ENCODE measurements at regions not wholly inside any gene's neighbourhood (a gene's known extent, or its start where the extent isn't known, plus 50 kb on each side); places are given as distances from the start of the nearest gene placed in this dataset.

GRCh38 chr17:14474591-14474990 lies 173.7 kb downstream of the HS3ST3B1 start:
- H3K36me3 Mint-ChIP-seq: no peaks in the 10 kb centered on the region
- ATAC-seq (no peak), DNase-seq (ENCODE audit: low spot score in 2 of 2) (no peak)
- peaks cover 0 to 4% of the 10 kb centered on the region in 2 donors for H3K9me3 Mint-ChIP-seq
- H3K27ac Mint-ChIP-seq: no peak overlapping the region

- no peaks in the 10 kb centered on the region for H3K36me3 Mint-ChIP-seq
- H3K9me3 Mint-ChIP-seq: peaks cover 4 to 8% of the 10 kb centered on the region in 2 donors
- no peak overlapping the region for H3K27ac Mint-ChIP-seq
- ATAC-seq (no peak), DNase-seq (ENCODE audit: low spot score in 2 of 2) (no peak)
These were observed 170.2 kb downstream of the HS3ST3B1 start for GRCh38 chr17:14471052-14471451.

GRCh38 chr17:14470417-14470816 lies 169.5 kb downstream of the HS3ST3B1 start:
- Mint-ChIP-seq H3K9me3 (peaks cover 4 to 8% of the 10 kb centered on the region in 2 donors), H3K36me3 (no peaks in the 10 kb centered on the region), H3K27ac (no peak overlapping the region)
- ATAC-seq (no peak), DNase-seq (ENCODE audit: low spot score in 2 of 2) (no peak)

- DNase-seq (ENCODE audit: low spot score in 2 of 2) (no peak), ATAC-seq (no peak)
- Mint-ChIP-seq H3K36me3 (no peaks in the 10 kb centered on the region), H3K27ac (no peak overlapping the region), H3K9me3 (peaks cover 4 to 8% of the 10 kb centered on the region in 2 donors)
These were observed 169.1 kb downstream of the HS3ST3B1 start for GRCh38 chr17:14469971-14470370.

- H3K9me3 Mint-ChIP-seq: peaks cover 4 to 8% of the 10 kb centered on the region in 2 donors
- ATAC-seq (no peak), DNase-seq (ENCODE audit: low spot score in 2 of 2) (no peak)
- no peak overlapping the region for H3K27ac Mint-ChIP-seq
- no peaks in the 10 kb centered on the region for H3K36me3 Mint-ChIP-seq
These were observed 168.0 kb downstream of the HS3ST3B1 start for GRCh38 chr17:14468858-14469257.

GRCh38 chr17:14461227-14461548 lies 160.3 kb downstream of the HS3ST3B1 start:
- H3K36me3 Mint-ChIP-seq: no peaks in the 10 kb centered on the region
- ATAC-seq (no peak), DNase-seq (ENCODE audit: low spot score in 2 of 2) (no peak)
- H3K9me3 Mint-ChIP-seq: peaks cover 3 to 10% of the 10 kb centered on the region in 2 donors
- no peak overlapping the region for H3K27ac Mint-ChIP-seq

- ATAC-seq (no peak), DNase-seq (ENCODE audit: low spot score in 2 of 2) (no peak)
- Mint-ChIP-seq H3K9me3 (peaks cover 3 to 10% of the 10 kb centered on the region in 2 donors), H3K36me3 (no peaks in the 10 kb centered on the region), H3K27ac (no peak overlapping the region)
These were observed 159.8 kb downstream of the HS3ST3B1 start for GRCh38 chr17:14460516-14461226.

- peak overlapping the region in 1 of 2 donors; percentile 37 for H3K27ac Mint-ChIP-seq
- no peaks in the 10 kb centered on the region for H3K36me3 Mint-ChIP-seq
- no peak for DNase-seq (ENCODE audit: low spot score in 2 of 2)
- no peak for ATAC-seq
- H3K9me3 Mint-ChIP-seq: peaks cover 3 to 10% of the 10 kb centered on the region in 2 donors
These were observed 159.1 kb downstream of the HS3ST3B1 start for GRCh38 chr17:14459955-14460354.

- Mint-ChIP-seq H3K27ac (no peak overlapping the region), H3K36me3 (no peaks in the 10 kb centered on the region), H3K9me3 (peaks cover 3 to 10% of the 10 kb centered on the region in 2 donors)
- ATAC-seq: no peak
- DNase-seq (ENCODE audit: low spot score in 2 of 2): no peak
These were observed 157.8 kb downstream of the HS3ST3B1 start for GRCh38 chr17:14458724-14459123.

- no peaks in the 10 kb centered on the region for H3K36me3 Mint-ChIP-seq
- DNase-seq (ENCODE audit: low spot score in 2 of 2) (no peak), ATAC-seq (no peak)
- peaks cover 0 to 6% of the 10 kb centered on the region in 2 donors for H3K9me3 Mint-ChIP-seq
- no peak overlapping the region for H3K27ac Mint-ChIP-seq
These were observed 153.9 kb downstream of the HS3ST3B1 start for GRCh38 chr17:14454746-14455145.

GRCh38 chr17:14452856-14453255 lies 152.0 kb downstream of the HS3ST3B1 start:
- Mint-ChIP-seq H3K27ac (no peak overlapping the region), H3K9me3 (no peaks in the 10 kb centered on the region), H3K36me3 (no peaks in the 10 kb centered on the region)
- ATAC-seq (no peak), DNase-seq (ENCODE audit: low spot score in 2 of 2) (no peak)

GRCh38 chr17:14451729-14452191 lies 150.9 kb downstream of the HS3ST3B1 start:
- no peak for DNase-seq (ENCODE audit: low spot score in 2 of 2)
- no peaks in the 10 kb centered on the region for H3K9me3 Mint-ChIP-seq
- no peaks in the 10 kb centered on the region for H3K36me3 Mint-ChIP-seq
- ATAC-seq: no peak
- no peak overlapping the region for H3K27ac Mint-ChIP-seq

- Mint-ChIP-seq H3K27ac (no peak overlapping the region), H3K36me3 (peaks cover 0 to 5% of the 10 kb centered on the region in 2 donors), H3K9me3 (peaks cover 0 to 4% of the 10 kb centered on the region in 2 donors)
- DNase-seq (ENCODE audit: low spot score in 2 of 2): no peak
- ATAC-seq: no peak
These were observed 147.9 kb downstream of the HS3ST3B1 start for GRCh38 chr17:14448818-14449217.

GRCh38 chr17:14446825-14447224 lies 145.9 kb downstream of the HS3ST3B1 start:
- no peak overlapping the region for H3K27ac Mint-ChIP-seq
- peaks cover 0 to 5% of the 10 kb centered on the region in 2 donors for H3K36me3 Mint-ChIP-seq
- H3K9me3 Mint-ChIP-seq: peaks cover 0 to 4% of the 10 kb centered on the region in 2 donors
- ATAC-seq (no peak), DNase-seq (ENCODE audit: low spot score in 2 of 2) (no peak)

GRCh38 chr17:14444915-14445314 lies 144.0 kb downstream of the HS3ST3B1 start:
- no peak for DNase-seq (ENCODE audit: low spot score in 2 of 2)
- no peak for ATAC-seq
- Mint-ChIP-seq H3K27ac (no peak overlapping the region), H3K9me3 (peaks cover 0 to 4% of the 10 kb centered on the region in 2 donors), H3K36me3 (peaks cover 0 to 5% of the 10 kb centered on the region in 2 donors)

- ATAC-seq: peak in 1 of 2 donors; percentile 63
- peaks cover 0 to 4% of the 10 kb centered on the region in 2 donors for H3K9me3 Mint-ChIP-seq
- DNase-seq (ENCODE audit: low spot score in 2 of 2): no peak
- no peak overlapping the region for H3K27ac Mint-ChIP-seq
- H3K36me3 Mint-ChIP-seq: peaks cover 0 to 5% of the 10 kb centered on the region in 2 donors
These were observed 142.1 kb downstream of the HS3ST3B1 start for GRCh38 chr17:14442798-14443528.

- Mint-ChIP-seq H3K27ac (no peak overlapping the region), H3K36me3 (no peaks in the 10 kb centered on the region), H3K9me3 (peaks cover 0 to 4% of the 10 kb centered on the region in 2 donors)
- no peak for ATAC-seq
- no peak for DNase-seq (ENCODE audit: low spot score in 2 of 2)
These were observed 136.3 kb downstream of the HS3ST3B1 start for GRCh38 chr17:14437176-14437575.

- Mint-ChIP-seq H3K9me3 (peaks cover 0 to 4% of the 10 kb centered on the region in 2 donors), H3K36me3 (no peaks in the 10 kb centered on the region), H3K27ac (no peak overlapping the region)
- ATAC-seq (no peak), DNase-seq (ENCODE audit: low spot score in 2 of 2) (no peak)
These were observed 135.4 kb downstream of the HS3ST3B1 start for GRCh38 chr17:14436266-14436665.
